CD4-positive, alpha-beta memory T cell (primary cell): ENCODE measurements at regions not wholly inside any gene's neighbourhood (a gene's known extent, or its start where the extent isn't known, plus 50 kb on each side); places are given as distances from the start of the nearest gene placed in this dataset.
"Not testable (repeated sequence)": the region's sequence is repeated elsewhere in the genome, so short reads cannot be mapped to it uniquely, and the experiment has no call there.

ENCODE experiments used
- CTCF ChIA-PET: fragments of 350-600 bp; sonication (Branson Sonifier 250); formaldehyde crosslinking; loops from one replicate; lab custom pipeline; 2021; ENCODE audit warnings: inconsistent platforms; ENCODE audit not compliant: partially characterized antibody; lab: Charles Lee
- POLR2A ChIA-PET: fragments of 350-600 bp; sonication (Branson Sonifier 250); formaldehyde crosslinking; loops from one replicate; lab custom pipeline; 2021; ENCODE audit not compliant: partially characterized antibody; lab: Charles Lee
- DNase-seq, 5 donors: peaks; one replicate each; pipeline versions ENCODE4 v3.0.0 to v3.0.0-alpha.2; 2020 to 2022; ENCODE audit warnings: mixed read lengths in 1 of 5
- H3K27ac ChIP-seq: one replicate; pipeline ENCODE4 v1.7.0; 2013; ENCODE audit warnings: low read depth, low read length
- H3K27me3 ChIP-seq: 2 replicates; pipeline ENCODE4 v1.7.0; 2013; ENCODE audit warnings: mild to moderate bottlenecking, low read length, moderate library complexity; ENCODE audit not compliant: insufficient read depth
- H3K36me3 ChIP-seq: 2 replicates; pipeline ENCODE4 v1.7.0; 2013; ENCODE audit warnings: mild to moderate bottlenecking, low read length, moderate library complexity; ENCODE audit not compliant: insufficient read depth
- H3K4me1 ChIP-seq: 2 replicates; pipeline ENCODE4 v1.7.0; 2013; ENCODE audit warnings: mild to moderate bottlenecking, low read length, moderate library complexity; ENCODE audit not compliant: insufficient read depth
- H3K4me3 ChIP-seq, 2 donors: one replicate each; pipeline ENCODE4 v1.7.0; 2013; ENCODE audit warnings: low read length in 2 of 2, mild to moderate bottlenecking in 1 of 2
- H3K9me3 ChIP-seq, 2 donors: one replicate each; pipeline ENCODE4 v1.7.0; 2013; ENCODE audit warnings: low read length in 2 of 2, control low read depth in 1 of 2; ENCODE audit not compliant: control insufficient read depth in 1 of 2
- H3K27ac Mint-ChIP-seq, 7 donors: one replicate each; pipeline ENCODE4 v1.8.0; 2020 to 2021; ENCODE audit warnings: mixed read lengths in 7 of 7, mild to moderate bottlenecking in 6 of 7, inconsistent platforms in 3 of 7, moderate library complexity in 3 of 7
- H3K27me3 Mint-ChIP-seq, 2 donors: one replicate each; pipeline ENCODE4 v1.8.0; 2020 to 2021; ENCODE audit warnings: mixed read lengths in 2 of 2
- H3K36me3 Mint-ChIP-seq, 2 donors: one replicate each; pipeline ENCODE4 v1.8.0; 2020 to 2021; ENCODE audit warnings: mixed read lengths in 2 of 2, inconsistent platforms in 1 of 2, mild to moderate bottlenecking in 1 of 2
- H3K4me1 Mint-ChIP-seq, 4 donors: one replicate each; pipeline ENCODE4 v1.8.0; 2020 to 2021; ENCODE audit warnings: mixed read lengths in 4 of 4, mild to moderate bottlenecking in 1 of 4
- H3K4me3 Mint-ChIP-seq, 8 donors: one replicate each; pipeline ENCODE4 v1.8.0; 2020 to 2021; ENCODE audit warnings: mixed read lengths in 8 of 8, mild to moderate bottlenecking in 7 of 8, moderate library complexity in 6 of 8, inconsistent platforms in 3 of 8
- H3K9me3 Mint-ChIP-seq, 8 donors: one replicate each; pipeline ENCODE4 v1.8.0; 2020 to 2021; ENCODE audit warnings: mixed read lengths in 8 of 8, mild to moderate bottlenecking in 5 of 8, inconsistent platforms in 3 of 8, moderate library complexity in 1 of 8
- intact Hi-C: fragments of 100-400 bp; cut with micrococcal nuclease; formaldehyde crosslinking; loops from one replicate; pipeline ENCODE4 v1.15.1; 2023

DNA sequence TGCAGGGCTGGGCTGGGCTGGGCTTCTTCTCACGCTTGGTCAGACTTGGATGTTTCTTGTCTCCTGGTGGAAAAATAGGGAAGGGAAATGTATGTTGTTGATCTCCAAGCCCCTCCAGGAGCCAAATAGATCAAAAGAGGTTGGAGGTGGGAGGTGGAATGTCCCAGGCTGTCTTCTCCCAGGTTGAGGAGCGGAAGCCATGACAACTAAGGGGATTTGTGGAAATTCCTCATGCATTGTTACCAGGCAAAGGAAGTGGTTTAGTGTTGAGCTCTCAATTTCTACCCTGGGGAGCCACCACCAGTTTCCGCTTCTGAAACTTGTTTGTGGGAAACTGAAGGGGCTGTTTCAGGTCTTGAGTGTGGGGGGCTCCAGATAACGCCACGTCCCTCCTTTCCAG lies 79.0 kb downstream of the SPRY4 start:
- peaks cover 0 to 2% (median under 1%) of the 10 kb centered on the region in 4 donors for H3K4me1 Mint-ChIP-seq
- no peaks in the 10 kb centered on the region for H3K9me3 ChIP-seq
- H3K36me3 ChIP-seq = no peaks in the 10 kb centered on the region
- no peak for DNase-seq
- H3K27ac ChIP-seq = no peak overlapping the region
- H3K27ac Mint-ChIP-seq = no peak overlapping the region
- intact Hi-C loops = no loop called here
- no peaks in the 10 kb centered on the region for H3K36me3 Mint-ChIP-seq
- peaks cover 0 to 5% (median 2%) of the 10 kb centered on the region in 8 donors for H3K9me3 Mint-ChIP-seq
- ChIA-PET CTCF (no interaction called here), POLR2A (no interaction called here)
- H3K27me3 ChIP-seq = no peaks in the 10 kb centered on the region
- peaks cover 3% of the 10 kb centered on the region in 2 donors for H3K27me3 Mint-ChIP-seq
- no peak overlapping the region for H3K4me3 Mint-ChIP-seq
- no peak overlapping the region for H3K4me3 ChIP-seq
- H3K4me1 ChIP-seq = no peaks in the 10 kb centered on the region

DNA sequence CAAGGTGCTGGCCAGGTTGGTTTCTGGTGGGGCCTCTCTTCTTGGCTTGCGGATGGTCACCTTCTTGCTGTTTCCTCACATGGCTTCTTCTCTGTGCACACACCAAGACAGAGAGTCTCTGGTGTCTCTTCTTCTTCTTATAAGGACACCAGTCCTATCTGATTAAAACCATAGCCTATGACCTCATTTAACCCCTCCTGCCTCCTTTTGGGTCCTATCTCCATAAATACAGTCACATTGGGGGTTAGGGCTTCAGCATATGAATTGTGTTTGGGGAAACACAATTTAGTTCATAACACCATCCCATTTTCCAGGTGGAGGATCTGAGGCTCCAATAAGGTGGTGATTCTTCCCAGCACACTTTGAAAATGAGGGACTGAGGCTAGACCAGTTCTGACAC lies 80.4 kb downstream of the SPRY4 start:
- Histone ChIP-seq H3K9me3 (no peaks in the 10 kb centered on the region), H3K36me3 (no peaks in the 10 kb centered on the region), H3K27ac (no peak overlapping the region), H3K4me1 (no peaks in the 10 kb centered on the region), H3K4me3 (no peak overlapping the region), H3K27me3 (no peaks in the 10 kb centered on the region)
- Mint-ChIP-seq H3K4me1 (no peaks in the 10 kb centered on the region), H3K4me3 (no peak overlapping the region), H3K36me3 (no peaks in the 10 kb centered on the region), H3K27ac (no peak overlapping the region), H3K9me3 (peaks cover 0 to 5% (median 2%) of the 10 kb centered on the region in 8 donors), H3K27me3 (peaks cover 3% of the 10 kb centered on the region in 2 donors)
- DNase-seq = no peak
- ChIA-PET POLR2A (no interaction called here), CTCF (no interaction called here)
- intact Hi-C loops = no loop called here

DNA sequence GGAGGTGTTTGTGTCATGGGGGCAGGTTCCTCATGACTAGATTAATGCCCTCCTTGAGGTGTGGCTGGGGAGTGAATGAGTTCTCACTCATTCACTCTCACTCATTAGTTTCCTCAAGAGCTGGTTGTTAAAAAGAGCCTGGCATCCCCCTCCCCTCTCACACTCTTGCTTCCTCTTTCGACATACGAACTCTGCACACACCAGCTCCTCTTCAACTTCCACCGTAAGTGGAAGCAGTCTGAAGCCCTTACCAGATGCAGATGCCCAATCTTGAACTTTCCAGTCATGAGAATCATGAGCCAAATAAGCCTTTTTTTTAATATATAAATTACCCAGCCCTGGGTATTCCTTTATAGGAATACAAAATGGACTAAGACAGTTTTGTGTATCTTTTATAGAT lies 82.5 kb downstream of the SPRY4 start:
- Mint-ChIP-seq H3K36me3 (no peaks in the 10 kb centered on the region), H3K27me3 (peaks cover 0 to 3% of the 10 kb centered on the region in 2 donors), H3K27ac (no peak overlapping the region), H3K4me1 (peaks cover 0 to 2% (median 0%) of the 10 kb centered on the region in 4 donors), H3K9me3 (peaks cover 0 to 5% (median 2%) of the 10 kb centered on the region in 8 donors), H3K4me3 (no peak overlapping the region)
- H3K36me3 ChIP-seq = no peaks in the 10 kb centered on the region
- intact Hi-C loops = no loop called here
- H3K9me3 ChIP-seq = no peaks in the 10 kb centered on the region
- DNase-seq = no peak
- H3K27ac ChIP-seq = no peak overlapping the region
- CTCF ChIA-PET = interaction anchor here (1.2 kb wide), 1 partner anchor 82 kb away, joined by 3 read pairs; no protein-coding TSS in a partner anchor
- no peaks in the 10 kb centered on the region for H3K27me3 ChIP-seq
- POLR2A ChIA-PET = no interaction called here
- no peaks in the 10 kb centered on the region for H3K4me1 ChIP-seq
- no peak overlapping the region for H3K4me3 ChIP-seq

DNA sequence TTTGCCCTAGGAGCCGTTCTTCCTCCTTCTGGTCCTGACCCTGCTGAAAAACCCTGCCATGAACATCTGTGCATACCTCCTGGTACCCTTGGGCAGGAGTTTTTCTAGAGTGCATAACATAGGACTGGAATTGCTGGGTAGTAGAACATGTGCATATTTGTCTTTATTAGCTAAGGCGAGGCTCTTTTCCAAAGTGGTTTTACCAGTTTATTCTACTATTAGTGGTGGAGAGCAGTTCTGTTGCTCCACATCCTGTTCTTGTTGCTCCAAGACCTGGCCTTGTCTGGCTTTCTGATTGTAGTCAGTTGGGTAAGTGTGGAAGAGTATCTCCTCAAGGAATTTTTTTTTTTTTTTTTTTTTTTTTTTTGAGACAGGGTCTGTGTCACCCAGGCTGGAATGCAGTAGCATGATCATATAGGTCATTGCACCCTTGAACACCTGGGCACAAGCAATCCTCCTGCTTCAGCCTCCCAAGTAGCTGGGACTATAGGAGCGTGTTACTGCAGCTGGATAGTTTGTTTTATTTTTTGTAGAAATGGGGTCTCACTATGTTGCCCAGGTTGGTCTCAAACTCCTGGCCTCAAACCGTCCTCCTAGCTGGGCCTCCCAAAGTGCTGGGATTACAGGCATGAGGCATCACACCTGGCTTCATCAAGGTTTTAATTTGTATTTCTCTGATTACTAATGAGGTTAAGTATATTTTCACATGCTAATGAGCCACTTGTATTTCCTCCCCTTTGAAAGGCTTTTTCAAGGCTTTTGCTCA lies 85.2 kb downstream of the SPRY4 start:
- Histone ChIP-seq H3K4me1 (peaks cover 3% of the 10 kb centered on the region), H3K36me3 (no peaks in the 10 kb centered on the region), H3K27me3 (no peaks in the 10 kb centered on the region), H3K9me3 (no peaks in the 10 kb centered on the region), H3K4me3 (no peak overlapping the region), H3K27ac (no peak overlapping the region)
- DNase-seq = no peak
- POLR2A ChIA-PET = no interaction called here
- Mint-ChIP-seq H3K9me3 (peaks cover 0 to 5% (median 2%) of the 10 kb centered on the region in 8 donors), H3K4me1 (peaks cover 5 to 8% (median 6%) of the 10 kb centered on the region in 4 donors), H3K27me3 (peaks cover 1 to 2% of the 10 kb centered on the region in 2 donors), H3K27ac (no peak overlapping the region), H3K4me3 (no peak overlapping the region), H3K36me3 (no peaks in the 10 kb centered on the region)
- intact Hi-C loops = no loop called here
- CTCF ChIA-PET = no interaction called here

DNA sequence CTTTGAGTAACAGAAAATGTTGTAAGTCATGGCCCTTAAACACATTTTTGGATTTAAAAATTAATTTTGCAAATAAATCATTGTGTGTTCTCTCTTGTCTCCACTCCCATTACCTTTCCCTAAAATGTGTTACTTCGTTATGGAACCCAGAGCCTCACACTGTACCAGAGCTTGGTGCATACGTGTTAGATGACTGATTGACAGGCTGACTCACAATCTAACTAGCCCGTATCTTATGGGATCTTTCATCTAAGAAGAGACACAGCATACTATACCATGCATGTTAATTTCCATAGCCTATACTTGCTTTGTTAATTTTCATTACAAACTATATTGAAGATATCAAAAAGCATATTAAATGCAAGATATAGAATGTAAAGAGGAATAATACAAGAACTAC lies 87.1 kb downstream of the SPRY4 start:
- CTCF ChIA-PET = no interaction called here
- Histone ChIP-seq H3K27ac (no peak overlapping the region), H3K4me3 (no peak overlapping the region), H3K36me3 (no peaks in the 10 kb centered on the region), H3K9me3 (no peaks in the 10 kb centered on the region), H3K27me3 (no peaks in the 10 kb centered on the region), H3K4me1 (peaks cover 3% of the 10 kb centered on the region)
- intact Hi-C loops = no loop called here
- POLR2A ChIA-PET = no interaction called here
- Mint-ChIP-seq H3K27ac (no peak overlapping the region), H3K36me3 (no peaks in the 10 kb centered on the region), H3K4me1 (peaks cover 5 to 8% (median 6%) of the 10 kb centered on the region in 4 donors), H3K4me3 (no peak overlapping the region), H3K9me3 (peaks cover 0 to 5% (median 0%) of the 10 kb centered on the region in 8 donors), H3K27me3 (peaks cover 1 to 3% of the 10 kb centered on the region in 2 donors)
- DNase-seq = no peak

DNA sequence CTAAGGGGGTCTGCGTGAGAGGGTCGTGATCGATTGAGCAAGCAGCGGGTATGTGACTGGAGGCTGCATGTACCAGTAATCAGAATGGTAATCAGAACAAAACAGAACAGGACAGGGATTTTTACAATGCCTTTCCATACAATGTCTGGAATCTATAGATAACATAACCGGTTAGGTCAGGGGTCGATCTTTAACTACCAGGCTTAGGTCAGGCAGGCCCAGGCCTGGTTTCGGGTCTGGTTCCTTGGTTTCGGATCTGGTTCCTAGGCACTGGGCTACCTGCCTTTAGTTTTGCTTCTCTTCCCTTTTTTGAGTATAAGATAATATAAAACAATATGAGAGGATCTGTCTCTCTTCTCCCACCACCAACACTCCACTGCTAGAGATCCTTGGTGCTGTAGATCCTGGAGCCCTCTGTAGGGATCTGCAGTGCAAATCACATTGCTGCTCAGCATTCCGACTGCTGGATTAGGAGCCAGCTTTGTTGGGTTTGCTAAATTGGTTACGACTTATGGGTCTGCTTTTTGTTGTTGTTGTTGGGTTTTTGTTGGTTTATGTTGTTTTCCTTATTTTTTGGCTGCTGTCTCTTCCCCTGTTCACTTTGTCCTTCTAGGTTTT lies 88.0 kb downstream of the SPRY4 start:
- H3K4me3 ChIP-seq, DNase-seq, CTCF ChIA-PET, H3K36me3 Mint-ChIP-seq, H3K4me1 ChIP-seq, intact Hi-C loops, H3K27me3 Mint-ChIP-seq, H3K27ac ChIP-seq, H3K4me3 Mint-ChIP-seq, H3K9me3 Mint-ChIP-seq, H3K36me3 ChIP-seq, H3K9me3 ChIP-seq, H3K4me1 Mint-ChIP-seq, H3K27me3 ChIP-seq: not testable (repeated sequence)
- peak overlapping the region in 1 of 7 donors; percentile 29 for H3K27ac Mint-ChIP-seq
- POLR2A ChIA-PET = interaction anchor here (1.2 kb wide), 1 partner anchor 13 kb away, joined by 6 read pairs; no protein-coding TSS in a partner anchor

DNA sequence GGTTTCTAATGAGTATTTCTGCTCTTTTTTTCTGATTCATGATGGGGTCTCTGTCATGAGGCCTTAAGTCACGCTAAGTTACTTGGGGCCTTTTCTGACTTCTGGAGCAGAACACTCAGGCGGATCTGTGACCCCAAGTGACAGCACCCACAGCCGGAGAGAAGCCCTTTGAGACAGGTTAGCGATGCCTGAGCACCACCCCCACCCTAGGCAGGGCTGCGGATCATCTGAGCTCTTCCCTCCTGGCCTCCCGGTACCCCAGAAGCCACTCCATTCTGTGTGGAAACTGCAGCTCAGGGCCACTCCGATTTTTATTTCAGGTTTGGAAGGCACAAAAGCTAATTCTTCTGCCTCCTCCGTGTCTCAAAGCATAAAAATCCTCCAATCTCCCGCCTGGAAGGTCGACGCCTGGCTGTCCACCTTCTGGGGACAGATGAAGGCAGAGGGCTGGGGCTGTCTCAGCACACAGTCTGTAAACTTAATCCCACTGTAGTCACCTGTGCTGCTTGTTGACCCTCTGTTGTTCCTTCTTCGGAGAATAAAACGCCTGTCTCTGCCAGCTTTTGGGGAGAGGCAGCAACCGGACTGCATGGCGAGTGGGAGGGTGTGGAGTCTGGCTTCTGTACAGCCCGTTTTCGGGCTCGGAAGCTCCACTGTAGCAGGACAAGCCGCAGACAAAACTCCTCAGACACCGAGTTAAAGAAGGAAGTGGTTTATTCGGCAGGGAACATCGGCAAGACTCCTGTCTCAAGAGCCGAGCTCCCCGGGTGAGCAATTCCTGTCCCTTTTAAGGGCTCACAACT lies 88.8 kb downstream of the SPRY4 start:
- Histone ChIP-seq H3K4me3 (no peak overlapping the region), H3K27me3 (no peaks in the 10 kb centered on the region), H3K9me3 (no peaks in the 10 kb centered on the region), H3K36me3 (no peaks in the 10 kb centered on the region), H3K4me1 (peaks cover 3% of the 10 kb centered on the region), H3K27ac (no peak overlapping the region)
- ChIA-PET CTCF (no interaction called here), POLR2A (interaction anchor here (1.2 kb wide), 1 partner anchor 12 kb away, joined by 6 read pairs; no protein-coding TSS in a partner anchor)
- no peaks in the 10 kb centered on the region for H3K36me3 Mint-ChIP-seq
- peak overlapping the region in 1 of 7 donors; percentile 29 for H3K27ac Mint-ChIP-seq
- intact Hi-C loops = no loop called here
- H3K4me3 Mint-ChIP-seq = no peak overlapping the region
- no peak for DNase-seq
- H3K4me1 Mint-ChIP-seq = peaks cover 5 to 8% (median 6%) of the 10 kb centered on the region in 4 donors
- H3K9me3 Mint-ChIP-seq = no peaks in the 10 kb centered on the region
- peaks cover 0 to 3% of the 10 kb centered on the region in 2 donors for H3K27me3 Mint-ChIP-seq
